ENCODE measurements at regions not wholly inside any gene's neighbourhood (a gene's known extent, or its start where the extent isn't known, plus 50 kb on each side); places are given as distances from the start of the nearest gene placed in this dataset.

GRCh38 chr14:98120831-98121464 lies 1151.0 kb downstream of the BCL11B start:
- Histone ChIP-seq H3K4me2 (ENCODE audit: low read length) (no peak overlapping the region), H3K9me2 (ENCODE audit: insufficient read depth, low read length) (no peaks in the 10 kb centered on the region), H3F3A (ENCODE audit: insufficient read depth, low read length, poor library complexity, severe bottlenecking) (no peaks in the 10 kb centered on the region), H3K27ac (ENCODE audit: low read length) (no peak overlapping the region), H3K27me3 (ENCODE audit: insufficient read depth, low read depth, low read length) (no peaks in the 10 kb centered on the region), H3K36me3 (ENCODE audit: insufficient read depth, low read length) (no peaks in the 10 kb centered on the region), H3K9ac (ENCODE audit: low read length) (no peak overlapping the region), H4K20me1 (ENCODE audit: insufficient read depth) (no peaks in the 10 kb centered on the region), H3K79me2 (replicated peaks; ENCODE audit: insufficient read depth, low read length) (no peaks in the 10 kb centered on the region), H3K9me3 (ENCODE audit: low read length) (no peaks in the 10 kb centered on the region), H2AFZ (ENCODE audit: low read depth, low read length) (no peak overlapping the region), H3K4me3 (ENCODE audit: low read length) (no peak overlapping the region)
- TF ChIP-seq SMC3 (conservative IDR thresholded peaks at IDR 0.05; ENCODE audit: poor library complexity) (no peak), EZH2 (IDR thresholded peaks at IDR 0.05; ENCODE audit: borderline replicate concordance, insufficient read depth, low read length, poor library complexity, severe bottlenecking) (no peak), RAD21 (conservative IDR thresholded peaks at IDR 0.05) (no peak), EP300 (conservative IDR thresholded peaks at IDR 0.05; ENCODE audit: poor library complexity, severe bottlenecking) (no peak), CTCF (IDR thresholded peaks at IDR 0.05; ENCODE audit: poor library complexity, severe bottlenecking) (no peak), POLR2AphosphoS5 (IDR thresholded peaks at IDR 0.05) (no peak), MXI1 (conservative IDR thresholded peaks at IDR 0.05; ENCODE audit: poor library complexity, severe bottlenecking) (no peak), REST (IDR thresholded peaks at IDR 0.05; ENCODE audit: borderline replicate concordance) (no peak), TAF1 (IDR thresholded peaks at IDR 0.05; ENCODE audit: low read depth) (no peak)

GRCh38 chr14:98122527-98122926 lies 1149.5 kb downstream of the BCL11B start:
- TF ChIP-seq EZH2 (IDR thresholded peaks at IDR 0.05; ENCODE audit: borderline replicate concordance, insufficient read depth, low read length, poor library complexity, severe bottlenecking) (no peak), TAF1 (IDR thresholded peaks at IDR 0.05; ENCODE audit: low read depth) (no peak)
- Histone ChIP-seq H3K4me2 (ENCODE audit: low read length) (no peak overlapping the region), H3K9ac (ENCODE audit: low read length) (no peak overlapping the region), H3K9me3 (ENCODE audit: low read length) (no peaks in the 10 kb centered on the region), H3K9me2 (ENCODE audit: insufficient read depth, low read length) (no peaks in the 10 kb centered on the region), H3K4me3 (ENCODE audit: low read length) (no peak overlapping the region), H4K20me1 (ENCODE audit: insufficient read depth) (no peaks in the 10 kb centered on the region), H3F3A (ENCODE audit: insufficient read depth, low read length, poor library complexity, severe bottlenecking) (no peaks in the 10 kb centered on the region), H3K27ac (ENCODE audit: low read length) (no peak overlapping the region), H3K27me3 (ENCODE audit: insufficient read depth, low read depth, low read length) (no peaks in the 10 kb centered on the region), H2AFZ (ENCODE audit: low read depth, low read length) (no peak overlapping the region), H3K79me2 (replicated peaks; ENCODE audit: insufficient read depth, low read length) (no peaks in the 10 kb centered on the region), H3K36me3 (ENCODE audit: insufficient read depth, low read length) (no peaks in the 10 kb centered on the region)

Measured in neural cell (in vitro differentiated cells).